Mesendoderm (in vitro differentiated cells): ENCODE measurements at regions not wholly inside any gene's neighbourhood (a gene's known extent, or its start where the extent isn't known, plus 50 kb on each side); places are given as distances from the start of the nearest gene placed in this dataset.

Source experiments
- DNase-seq: peaks from one replicate; pipeline ENCODE4 v3.0.0; 2013
- H2AK5ac ChIP-seq: 2 replicates; pipeline ENCODE4 v1.6.1; 2013; ENCODE audit warnings: low read length, inconsistent platforms
- H2BK120ac ChIP-seq: 2 replicates; pipeline ENCODE4 v1.6.1; 2013; ENCODE audit warnings: low read depth, mild to moderate bottlenecking, low read length, moderate library complexity, mixed read lengths
- H2BK15ac ChIP-seq: replicated peaks from 2 replicates; pipeline ENCODE4 v1.6.1; 2013; ENCODE audit warnings: low read depth, mild to moderate bottlenecking, moderate library complexity
- H2BK5ac ChIP-seq: 2 replicates; pipeline ENCODE4 v1.6.1; 2013; ENCODE audit warnings: low read length, inconsistent platforms
- H3K18ac ChIP-seq: 2 replicates; pipeline ENCODE4 v1.6.1; 2013; ENCODE audit warnings: mild to moderate bottlenecking, low read length, mixed read lengths
- H3K23ac ChIP-seq: one replicate; pipeline ENCODE4 v1.6.1; 2013; ENCODE audit warnings: low read length
- H3K27ac ChIP-seq: 2 replicates; pipeline ENCODE4 v1.5.1; 2013; ENCODE audit warnings: low read depth, mild to moderate bottlenecking, inconsistent platforms, low read length, moderate library complexity
- H3K27me3 ChIP-seq: 2 replicates; pipeline ENCODE4 v1.6.1; 2013; ENCODE audit warnings: low read length, control low read depth, mild to moderate bottlenecking, inconsistent platforms; ENCODE audit not compliant: insufficient read depth, poor library complexity
- H3K36me3 ChIP-seq: 2 replicates; pipeline ENCODE4 v1.6.1; 2013; ENCODE audit warnings: low read length, inconsistent platforms; ENCODE audit not compliant: control insufficient read depth, insufficient read depth
- H3K4ac ChIP-seq: one replicate; pipeline ENCODE4 v1.6.1; 2013; ENCODE audit warnings: low read depth, mild to moderate bottlenecking, low read length, moderate library complexity
- H3K4me1 ChIP-seq: 2 replicates; pipeline ENCODE4 v1.6.1; 2013; ENCODE audit warnings: low read depth, low read length, inconsistent platforms; ENCODE audit not compliant: control insufficient read depth
- H3K4me2 ChIP-seq: 2 replicates; pipeline ENCODE4 v1.6.1; 2013; ENCODE audit warnings: low read length
- H3K4me3 ChIP-seq: 2 replicates; pipeline ENCODE4 v1.5.1; 2013; ENCODE audit warnings: mild to moderate bottlenecking, low read length
- H3K56ac ChIP-seq: one replicate; pipeline ENCODE4 v1.6.1; 2013; ENCODE audit warnings: low read length
- H3K79me1 ChIP-seq: 2 replicates; pipeline ENCODE4 v1.6.1; 2013; ENCODE audit warnings: low read length, inconsistent platforms
- H3K79me2 ChIP-seq: 2 replicates; pipeline ENCODE4 v1.6.1; 2013; ENCODE audit warnings: mild to moderate bottlenecking, low read length; ENCODE audit not compliant: control insufficient read depth, insufficient read depth
- H3K9ac ChIP-seq: 2 replicates; pipeline ENCODE4 v1.6.1; 2013; ENCODE audit warnings: low read length, inconsistent platforms
- H4K5ac ChIP-seq: one replicate; pipeline ENCODE4 v1.6.1; 2013; ENCODE audit warnings: low read length
- H4K8ac ChIP-seq: one replicate; pipeline ENCODE4 v1.6.1; 2013; ENCODE audit warnings: low read depth, mild to moderate bottlenecking, control low read depth, low read length, moderate library complexity
- WGBS: extraction: QIAGEN DNeasy Blood & Tissue Kit; methylation state at CpG from one replicate; pipeline ENCODE4 v1.1.7; 2013; ENCODE audit warnings: low lambda C conversion rate, missing lambda C conversion rate; ENCODE audit not compliant: insufficient coverage; ENCODE audit errors: extremely low coverage; 5-methylcytosine and 5-hydroxymethylcytosine counted together

DNA sequence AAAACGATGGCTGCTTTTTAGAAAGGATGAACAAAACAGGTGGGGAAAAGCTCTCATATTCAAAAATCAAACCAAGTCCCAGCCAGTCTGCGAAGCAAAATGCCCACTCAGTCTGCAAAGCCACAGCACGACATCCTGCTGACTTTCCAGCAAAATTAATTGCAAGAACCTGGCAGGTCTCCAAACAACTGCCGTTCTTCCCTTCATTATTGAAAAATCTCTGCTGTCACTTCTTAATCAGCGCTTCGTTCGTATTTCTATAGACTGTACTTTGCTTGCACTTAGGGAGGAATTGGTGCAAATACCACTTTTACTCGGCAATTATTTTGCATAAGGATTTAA is 222.4 kb downstream of the CBLN4 start:
- no peaks in the 10 kb centered on the region for H3K79me1 ChIP-seq
- no peak overlapping the region for H3K9ac ChIP-seq
- no peak for DNase-seq
- no peak overlapping the region for H4K5ac ChIP-seq
- no peak overlapping the region for H2BK5ac ChIP-seq
- no peaks in the 10 kb centered on the region for H3K36me3 ChIP-seq
- H3K4ac ChIP-seq = no peak overlapping the region
- no peaks in the 10 kb centered on the region for H3K27me3 ChIP-seq
- no peaks in the 10 kb centered on the region for H3K4me1 ChIP-seq
- no peaks in the 10 kb centered on the region for H3K79me2 ChIP-seq
- no peak overlapping the region for H3K23ac ChIP-seq
- H3K27ac ChIP-seq = no peak overlapping the region
- no peak overlapping the region for H3K56ac ChIP-seq
- no peak overlapping the region for H3K4me2 ChIP-seq
- no peak overlapping the region for H4K8ac ChIP-seq
- no peak overlapping the region for H3K18ac ChIP-seq
- no CpG with 5 or more reads among the region's 8 CpGs for WGBS
- H2BK15ac ChIP-seq = no peak overlapping the region
- no peak overlapping the region for H2AK5ac ChIP-seq
- no peak overlapping the region for H2BK120ac ChIP-seq
- H3K4me3 ChIP-seq = no peak overlapping the region

DNA sequence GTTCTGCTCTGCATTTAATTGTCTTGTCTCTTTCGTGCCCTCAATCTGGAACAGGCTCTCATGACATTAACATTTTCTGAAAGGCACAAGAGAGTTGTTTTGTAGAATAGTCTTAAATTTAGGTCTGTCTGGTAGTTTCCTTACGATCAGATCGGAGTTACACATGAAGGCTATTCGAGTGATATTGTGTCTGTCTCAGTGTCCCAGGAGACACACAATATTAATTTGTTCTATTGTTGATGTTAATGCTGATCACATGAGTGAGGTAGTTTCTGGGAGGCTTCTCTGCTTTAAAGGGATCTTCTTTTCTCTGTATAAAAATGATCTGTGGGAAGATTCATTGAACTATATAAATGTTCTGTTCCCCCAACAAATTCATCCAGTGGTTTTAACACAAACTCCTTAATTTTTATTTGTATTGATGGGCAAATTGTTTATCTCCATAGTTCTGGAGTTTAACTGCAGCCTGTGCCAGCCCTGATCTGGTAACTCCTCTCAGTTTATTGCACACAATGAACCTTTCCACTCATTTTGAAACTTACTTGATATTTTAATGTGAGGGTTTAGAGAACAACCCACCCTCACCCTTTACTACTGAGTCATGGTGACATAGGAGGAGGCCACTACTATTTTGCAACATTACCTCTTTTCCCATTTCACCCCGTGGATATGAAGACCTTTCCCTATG is 223.0 kb downstream of the CBLN4 start:
- Histone ChIP-seq H4K8ac (no peak overlapping the region), H3K79me2 (no peaks in the 10 kb centered on the region), H2BK5ac (no peak overlapping the region), H3K9ac (no peak overlapping the region), H3K79me1 (no peaks in the 10 kb centered on the region), H3K4ac (no peak overlapping the region), H3K27ac (no peak overlapping the region), H3K23ac (no peak overlapping the region), H3K27me3 (no peaks in the 10 kb centered on the region), H2BK120ac (no peak overlapping the region), H3K4me2 (no peak overlapping the region), H3K18ac (no peak overlapping the region), H4K5ac (no peak overlapping the region), H3K56ac (no peak overlapping the region), H2AK5ac (no peak overlapping the region), H3K36me3 (no peaks in the 10 kb centered on the region), H3K4me1 (no peaks in the 10 kb centered on the region), H2BK15ac (no peak overlapping the region), H3K4me3 (no peak overlapping the region)
- no CpG with 5 or more reads among the region's 5 CpGs for WGBS
- DNase-seq = no peak

DNA sequence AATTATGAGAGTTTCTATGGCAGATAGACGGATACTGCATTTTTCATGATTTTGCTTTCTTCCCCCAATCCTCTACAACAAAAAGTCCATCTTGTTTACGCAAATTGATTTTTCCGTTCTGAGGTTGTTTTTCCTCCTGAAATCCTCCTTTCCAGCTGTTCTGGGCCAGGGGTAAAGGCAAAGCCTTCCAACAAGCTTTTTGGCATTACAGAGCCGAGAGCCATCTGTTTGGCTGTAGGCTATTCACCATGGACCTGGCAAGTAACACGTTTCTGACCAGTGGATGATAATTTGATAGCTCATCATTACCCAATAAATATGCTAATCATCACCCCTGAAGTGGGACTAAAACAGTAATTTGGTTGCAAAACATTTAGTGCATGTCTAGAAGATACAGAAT is 226.5 kb downstream of the CBLN4 start:
- no peaks in the 10 kb centered on the region for H3K79me1 ChIP-seq
- no peak overlapping the region for H3K56ac ChIP-seq
- no peak overlapping the region for H3K27ac ChIP-seq
- no peak overlapping the region for H4K8ac ChIP-seq
- no peak overlapping the region for H3K4ac ChIP-seq
- H3K36me3 ChIP-seq = no peaks in the 10 kb centered on the region
- H3K79me2 ChIP-seq = no peaks in the 10 kb centered on the region
- no peaks in the 10 kb centered on the region for H3K4me1 ChIP-seq
- H2BK120ac ChIP-seq = no peak overlapping the region
- H2BK5ac ChIP-seq = no peak overlapping the region
- no peak overlapping the region for H4K5ac ChIP-seq
- H3K4me2 ChIP-seq = no peak overlapping the region
- no peak overlapping the region for H3K18ac ChIP-seq
- no peak overlapping the region for H3K23ac ChIP-seq
- no peak for DNase-seq
- WGBS = no CpG with 5 or more reads among the region's 5 CpGs
- no peaks in the 10 kb centered on the region for H3K27me3 ChIP-seq
- no peak overlapping the region for H2BK15ac ChIP-seq
- no peak overlapping the region for H2AK5ac ChIP-seq
- no peak overlapping the region for H3K9ac ChIP-seq
- H3K4me3 ChIP-seq = no peak overlapping the region

DNA sequence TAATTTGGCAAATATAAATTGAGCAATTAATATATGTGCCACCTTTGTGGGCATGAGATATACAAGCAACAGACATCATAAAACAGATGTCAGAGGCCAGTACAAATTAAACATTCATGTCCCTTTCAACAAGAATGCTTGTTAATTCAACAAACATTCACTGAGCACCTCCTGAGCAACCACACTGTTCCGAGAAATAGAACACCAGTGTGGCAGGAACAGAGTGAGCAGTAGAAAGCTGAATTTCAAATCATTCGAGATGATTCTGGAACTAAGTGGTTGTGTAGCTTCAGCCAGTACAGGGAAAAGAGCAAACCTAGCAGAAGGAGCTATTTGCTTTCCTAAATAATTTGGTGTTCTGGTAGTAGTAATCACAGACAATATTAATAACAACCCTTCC is 227.7 kb downstream of the CBLN4 start:
- DNase-seq = no peak
- no peak overlapping the region for H2AK5ac ChIP-seq
- no peak overlapping the region for H3K18ac ChIP-seq
- no peaks in the 10 kb centered on the region for H3K79me1 ChIP-seq
- H3K23ac ChIP-seq = no peak overlapping the region
- H3K4ac ChIP-seq = no peak overlapping the region
- no peak overlapping the region for H4K5ac ChIP-seq
- H3K4me2 ChIP-seq = no peak overlapping the region
- H2BK15ac ChIP-seq = no peak overlapping the region
- H3K27me3 ChIP-seq = no peaks in the 10 kb centered on the region
- no peak overlapping the region for H3K9ac ChIP-seq
- no peaks in the 10 kb centered on the region for H3K4me1 ChIP-seq
- H2BK120ac ChIP-seq = no peak overlapping the region
- H3K4me3 ChIP-seq = no peak overlapping the region
- no peak overlapping the region for H2BK5ac ChIP-seq
- no peak overlapping the region for H3K27ac ChIP-seq
- no peaks in the 10 kb centered on the region for H3K79me2 ChIP-seq
- no peaks in the 10 kb centered on the region for H3K36me3 ChIP-seq
- WGBS = no CpG with 5 or more reads among the region's 2 CpGs
- H3K56ac ChIP-seq = no peak overlapping the region
- no peak overlapping the region for H4K8ac ChIP-seq

DNA sequence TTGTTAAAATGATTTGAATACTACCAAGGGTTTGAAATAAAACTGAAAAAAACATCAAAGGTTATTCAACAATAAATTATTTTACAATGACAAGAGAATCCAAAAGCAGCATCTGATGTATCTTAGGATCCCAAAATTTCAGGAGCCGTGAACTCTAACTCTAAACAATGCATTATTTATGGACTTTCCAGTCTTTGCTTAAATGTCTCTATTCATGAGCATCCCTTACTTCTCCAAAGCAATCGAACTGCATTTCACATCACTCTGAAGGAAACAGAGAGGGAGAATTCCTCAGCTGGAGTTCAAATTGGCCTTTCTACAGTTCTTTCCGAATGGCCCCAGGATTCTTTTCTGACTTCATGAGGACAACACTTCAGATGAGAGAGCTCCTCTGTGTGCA is 229.1 kb downstream of the CBLN4 start:
- H2BK5ac ChIP-seq = no peak overlapping the region
- H3K56ac ChIP-seq = no peak overlapping the region
- no peaks in the 10 kb centered on the region for H3K79me1 ChIP-seq

DNA sequence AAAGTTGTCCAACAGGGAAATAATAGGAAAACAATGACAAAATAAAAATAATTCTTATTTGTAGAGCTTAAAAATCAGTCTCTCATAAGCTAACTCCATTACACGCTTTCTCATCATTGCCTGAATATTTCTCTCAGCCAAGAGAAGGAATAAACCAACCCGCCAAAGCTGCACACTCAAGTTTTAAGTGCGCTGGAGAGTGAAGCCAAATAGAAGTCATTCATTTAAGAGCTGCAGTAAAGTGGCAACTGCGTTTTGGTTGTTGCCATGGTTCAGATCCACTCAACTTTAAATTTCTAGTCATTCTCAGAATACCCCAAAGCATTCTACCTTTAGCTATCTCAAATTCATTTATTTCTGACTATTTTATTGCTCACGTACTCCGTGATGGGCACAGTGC is 230.7 kb downstream of the CBLN4 start:
- H3K23ac ChIP-seq = no peak overlapping the region
- no peak overlapping the region for H3K4me2 ChIP-seq
- no peaks in the 10 kb centered on the region for H3K79me2 ChIP-seq
- H3K4me3 ChIP-seq = no peak overlapping the region
- no peak overlapping the region for H2BK15ac ChIP-seq
- WGBS = no CpG with 5 or more reads among the region's 6 CpGs
- no peak overlapping the region for H3K56ac ChIP-seq
- no peak overlapping the region for H4K5ac ChIP-seq
- H3K9ac ChIP-seq = no peak overlapping the region
- no peak overlapping the region for H3K4ac ChIP-seq
- H2BK120ac ChIP-seq = no peak overlapping the region
- H3K36me3 ChIP-seq = no peaks in the 10 kb centered on the region
- no peaks in the 10 kb centered on the region for H3K4me1 ChIP-seq
- no peak overlapping the region for H3K18ac ChIP-seq
- H3K79me1 ChIP-seq = no peaks in the 10 kb centered on the region
- no peaks in the 10 kb centered on the region for H3K27me3 ChIP-seq
- DNase-seq = no peak
- no peak overlapping the region for H3K27ac ChIP-seq
- no peak overlapping the region for H2AK5ac ChIP-seq
- H4K8ac ChIP-seq = no peak overlapping the region
- H2BK5ac ChIP-seq = no peak overlapping the region

More for the DNA sequence above, 229.1 kb downstream of the CBLN4 start:
- Histone ChIP-seq H2BK120ac (no peak overlapping the region), H2AK5ac (no peak overlapping the region), H3K4ac (no peak overlapping the region), H3K36me3 (no peaks in the 10 kb centered on the region), H3K18ac (no peak overlapping the region), H2BK15ac (no peak overlapping the region), H4K5ac (no peak overlapping the region), H3K4me1 (no peaks in the 10 kb centered on the region), H3K23ac (no peak overlapping the region), H4K8ac (no peak overlapping the region), H3K27ac (no peak overlapping the region), H3K27me3 (no peaks in the 10 kb centered on the region), H3K9ac (no peak overlapping the region), H3K4me2 (no peak overlapping the region), H3K4me3 (no peak overlapping the region), H3K79me2 (no peaks in the 10 kb centered on the region)
- no CpG with 5 or more reads among the region's 3 CpGs for WGBS
- no peak for DNase-seq
